ENCODE measurements at regions not wholly inside any gene's neighbourhood (a gene's known extent, or its start where the extent isn't known, plus 50 kb on each side); places are given as distances from the start of the nearest gene placed in this dataset.

DNA sequence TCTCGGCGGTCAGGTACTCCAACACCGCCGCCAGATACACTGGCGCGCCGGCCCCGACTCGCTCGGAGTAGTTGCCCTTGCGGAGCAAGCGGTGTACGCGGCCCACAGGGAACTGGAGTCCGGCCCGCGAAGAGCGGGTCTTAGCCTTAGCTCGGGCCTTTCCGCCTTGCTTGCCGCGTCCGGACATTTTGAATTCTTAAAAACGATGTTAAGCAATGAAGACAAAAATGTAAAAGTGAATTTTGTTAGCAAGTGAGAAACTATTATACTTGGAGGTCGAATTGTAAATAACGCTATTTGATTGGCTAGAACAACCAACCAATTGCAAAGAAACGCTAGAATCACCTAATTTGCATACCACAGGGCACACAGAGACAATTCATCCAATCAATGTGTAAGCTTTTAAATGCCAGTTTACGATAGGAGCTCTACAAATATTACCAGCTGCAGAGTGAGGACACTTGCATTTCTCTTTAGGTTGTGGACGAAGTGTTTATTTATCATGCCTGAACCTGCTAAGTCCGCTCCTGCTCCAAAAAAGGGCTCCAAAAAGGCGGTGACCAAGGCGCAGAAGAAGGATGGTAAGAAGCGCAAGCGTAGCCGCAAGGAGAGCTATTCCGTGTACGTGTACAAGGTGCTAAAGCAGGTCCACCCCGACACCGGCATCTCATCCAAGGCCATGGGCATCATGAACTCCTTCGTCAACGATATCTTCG lies 112.0 kb downstream of the HFE start:
- TF ChIP-seq, protein P1, sequence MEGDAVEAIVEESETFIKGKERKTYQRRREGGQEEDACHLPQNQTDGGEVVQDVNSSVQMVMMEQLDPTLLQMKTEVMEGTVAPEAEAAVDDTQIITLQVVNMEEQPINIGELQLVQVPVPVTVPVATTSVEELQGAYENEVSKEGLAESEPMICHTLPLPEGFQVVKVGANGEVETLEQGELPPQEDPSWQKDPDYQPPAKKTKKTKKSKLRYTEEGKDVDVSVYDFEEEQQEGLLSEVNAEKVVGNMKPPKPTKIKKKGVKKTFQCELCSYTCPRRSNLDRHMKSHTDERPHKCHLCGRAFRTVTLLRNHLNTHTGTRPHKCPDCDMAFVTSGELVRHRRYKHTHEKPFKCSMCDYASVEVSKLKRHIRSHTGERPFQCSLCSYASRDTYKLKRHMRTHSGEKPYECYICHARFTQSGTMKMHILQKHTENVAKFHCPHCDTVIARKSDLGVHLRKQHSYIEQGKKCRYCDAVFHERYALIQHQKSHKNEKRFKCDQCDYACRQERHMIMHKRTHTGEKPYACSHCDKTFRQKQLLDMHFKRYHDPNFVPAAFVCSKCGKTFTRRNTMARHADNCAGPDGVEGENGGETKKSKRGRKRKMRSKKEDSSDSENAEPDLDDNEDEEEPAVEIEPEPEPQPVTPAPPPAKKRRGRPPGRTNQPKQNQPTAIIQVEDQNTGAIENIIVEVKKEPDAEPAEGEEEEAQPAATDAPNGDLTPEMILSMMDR (conservative IDR thresholded peaks at IDR 0.05; ENCODE audit: low read length), result no peak
- no peak for TF ChIP-seq EZH2phosphoT487 (IDR thresholded peaks at IDR 0.05; ENCODE audit: borderline replicate concordance)
